ENCODE measurements at regions not wholly inside any gene's neighbourhood (a gene's known extent, or its start where the extent isn't known, plus 50 kb on each side); places are given as distances from the start of the nearest gene placed in this dataset.

GRCh38 chr15:100708916-100709315, 106.5 kb downstream of the ASB7 start:
- no peak for TF ChIP-seq CTCF (IDR thresholded peaks at IDR 0.05; ENCODE audit: low read depth, low read length)
- DNase-seq (ENCODE audit: low read depth in 2 of 2), result no peak
- H3K4me3 ChIP-seq (replicated peaks in 1 of 2; ENCODE audit: low read depth in 2 of 2, low read length in 2 of 2), result no peak overlapping the region

GRCh38 chr15:100710222-100710621, 107.8 kb downstream of the ASB7 start:
- TF ChIP-seq CTCF (IDR thresholded peaks at IDR 0.05; ENCODE audit: low read depth, low read length), result no peak
- H3K4me3 ChIP-seq (replicated peaks in 1 of 2; ENCODE audit: low read depth in 2 of 2, low read length in 2 of 2), result no peak overlapping the region
- DNase-seq (ENCODE audit: low read depth in 2 of 2), result no peak

- DNase-seq (ENCODE audit: low read depth in 2 of 2), result no peak
- H3K4me3 ChIP-seq (replicated peaks in 1 of 2; ENCODE audit: low read depth in 2 of 2, low read length in 2 of 2), result no peak overlapping the region
- TF ChIP-seq CTCF (IDR thresholded peaks at IDR 0.05; ENCODE audit: low read depth, low read length), result no peak
Observed at GRCh38 chr15:100710744-100711515, 108.5 kb downstream of the ASB7 start.

GRCh38 chr15:100711516-100712021, 109.2 kb downstream of the ASB7 start:
- no peak overlapping the region for H3K4me3 ChIP-seq (replicated peaks in 1 of 2; ENCODE audit: low read depth in 2 of 2, low read length in 2 of 2)
- TF ChIP-seq CTCF (IDR thresholded peaks at IDR 0.05; ENCODE audit: low read depth, low read length), result no peak
- DNase-seq (ENCODE audit: low read depth in 2 of 2), result peak in 1 of 2 donors; percentile 26

- H3K4me3 ChIP-seq (replicated peaks in 1 of 2; ENCODE audit: low read depth in 2 of 2, low read length in 2 of 2), result no peak overlapping the region
- peak; percentile 35 to 78 for DNase-seq (ENCODE audit: low read depth in 2 of 2)
- no peak for TF ChIP-seq CTCF (IDR thresholded peaks at IDR 0.05; ENCODE audit: low read depth, low read length)
Observed at GRCh38 chr15:100712226-100712625, 109.8 kb downstream of the ASB7 start.

- no peak overlapping the region for H3K4me3 ChIP-seq (replicated peaks in 1 of 2; ENCODE audit: low read depth in 2 of 2, low read length in 2 of 2)
- peak; percentile 83 to 86 for DNase-seq (ENCODE audit: low read depth in 2 of 2)
- TF ChIP-seq CTCF (IDR thresholded peaks at IDR 0.05; ENCODE audit: low read depth, low read length), result no peak
Observed at GRCh38 chr15:100713163-100713867, 110.9 kb downstream of the ASB7 start.
